Calu3 (cell line): ENCODE measurements at regions not wholly inside any gene's neighbourhood (a gene's known extent, or its start where the extent isn't known, plus 50 kb on each side); places are given as distances from the start of the nearest gene placed in this dataset.

Experiments
- BruUV-seq: library from RNA; stranded (reverse); fragments of 400-500 nt; replicated peaks from 2 replicates; lab custom pipeline; 2021; lab: Mats Ljungman, UMichigan
- CTCF ChIA-PET: fragments of 300-600 bp; sonication (Branson Sonifier 250); formaldehyde crosslinking; loops from one replicate; lab custom pipeline; 2022; ENCODE audit warnings: antibody characterized with exemption; lab: Charles Lee
- DNase-seq: peaks from one replicate; pipeline ENCODE4 v3.0.0; 2022
- H3K27ac Mint-ChIP-seq: one replicate; pipeline ENCODE4 v1.8.0; 2022; ENCODE audit warnings: mixed read lengths; ENCODE audit not compliant: unreplicated experiment
- H3K27me3 Mint-ChIP-seq: one replicate; pipeline ENCODE4 v1.8.0; 2022; ENCODE audit warnings: mixed read lengths; ENCODE audit not compliant: unreplicated experiment
- H3K36me3 Mint-ChIP-seq: one replicate; pipeline ENCODE4 v1.8.0; 2022; ENCODE audit warnings: mild to moderate bottlenecking, moderate library complexity, mixed read lengths; ENCODE audit not compliant: insufficient read depth, unreplicated experiment
- H3K4me1 Mint-ChIP-seq: one replicate; pipeline ENCODE4 v1.8.0; 2022; ENCODE audit warnings: mild to moderate bottlenecking, low read depth, mixed read lengths; ENCODE audit not compliant: unreplicated experiment
- H3K4me3 Mint-ChIP-seq: one replicate; pipeline ENCODE4 v1.8.0; 2022; ENCODE audit warnings: mild to moderate bottlenecking, low read depth, moderate library complexity, mixed read lengths; ENCODE audit not compliant: unreplicated experiment
- H3K9me3 Mint-ChIP-seq: one replicate; pipeline ENCODE4 v1.8.0; 2022; ENCODE audit warnings: low read depth, mixed read lengths; ENCODE audit not compliant: unreplicated experiment
- intact Hi-C: fragments of 100-400 bp; cut with micrococcal nuclease; formaldehyde crosslinking; loops from one replicate; pipeline ENCODE4 v1.10.0; 2022; ENCODE audit not compliant: unreplicated experiment
- TF ChIP-seq, protein P1 (sequence below): fragments of 200-600 bp; IDR thresholded peaks from one replicate; pipeline ENCODE4 v1.8.0; 2022; ENCODE audit warnings: antibody characterized with exemption; ENCODE audit not compliant: unreplicated experiment

DNA sequence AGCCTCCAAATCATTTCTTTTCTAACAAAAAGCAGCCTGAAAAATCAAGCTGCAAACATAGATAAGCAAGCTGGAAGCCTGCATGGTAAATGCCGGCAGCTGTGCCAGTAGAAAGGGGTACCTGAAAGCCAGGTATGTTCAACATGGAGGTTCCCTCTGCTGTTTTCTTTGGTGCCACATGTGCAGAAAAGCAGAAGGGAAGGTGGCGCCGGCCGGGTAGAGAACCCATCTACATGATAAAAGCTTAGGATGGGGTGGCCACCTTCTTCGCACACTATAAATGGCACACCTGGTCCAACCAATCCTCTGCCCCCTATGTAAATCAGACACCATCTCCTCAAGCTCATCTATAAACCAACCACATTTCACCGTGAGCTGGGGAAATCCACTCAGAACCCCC is 268.9 kb upstream of the IRX2 start:
- no peak for DNase-seq
- CTCF ChIA-PET, result no interaction called here
- intact Hi-C loops, result no loop called here
- no peak overlapping the region for H3K4me3 Mint-ChIP-seq
- H3K27me3 Mint-ChIP-seq, result no peaks in the 10 kb centered on the region
- no peaks in the 10 kb centered on the region for H3K36me3 Mint-ChIP-seq
- BruUV-seq, result no TSS peak
- H3K9me3 Mint-ChIP-seq, result peaks cover 8% of the 10 kb centered on the region
- H3K27ac Mint-ChIP-seq, result no peak overlapping the region
- TF ChIP-seq, protein P1, sequence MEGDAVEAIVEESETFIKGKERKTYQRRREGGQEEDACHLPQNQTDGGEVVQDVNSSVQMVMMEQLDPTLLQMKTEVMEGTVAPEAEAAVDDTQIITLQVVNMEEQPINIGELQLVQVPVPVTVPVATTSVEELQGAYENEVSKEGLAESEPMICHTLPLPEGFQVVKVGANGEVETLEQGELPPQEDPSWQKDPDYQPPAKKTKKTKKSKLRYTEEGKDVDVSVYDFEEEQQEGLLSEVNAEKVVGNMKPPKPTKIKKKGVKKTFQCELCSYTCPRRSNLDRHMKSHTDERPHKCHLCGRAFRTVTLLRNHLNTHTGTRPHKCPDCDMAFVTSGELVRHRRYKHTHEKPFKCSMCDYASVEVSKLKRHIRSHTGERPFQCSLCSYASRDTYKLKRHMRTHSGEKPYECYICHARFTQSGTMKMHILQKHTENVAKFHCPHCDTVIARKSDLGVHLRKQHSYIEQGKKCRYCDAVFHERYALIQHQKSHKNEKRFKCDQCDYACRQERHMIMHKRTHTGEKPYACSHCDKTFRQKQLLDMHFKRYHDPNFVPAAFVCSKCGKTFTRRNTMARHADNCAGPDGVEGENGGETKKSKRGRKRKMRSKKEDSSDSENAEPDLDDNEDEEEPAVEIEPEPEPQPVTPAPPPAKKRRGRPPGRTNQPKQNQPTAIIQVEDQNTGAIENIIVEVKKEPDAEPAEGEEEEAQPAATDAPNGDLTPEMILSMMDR, result no peak
- H3K4me1 Mint-ChIP-seq, result no peaks in the 10 kb centered on the region

DNA sequence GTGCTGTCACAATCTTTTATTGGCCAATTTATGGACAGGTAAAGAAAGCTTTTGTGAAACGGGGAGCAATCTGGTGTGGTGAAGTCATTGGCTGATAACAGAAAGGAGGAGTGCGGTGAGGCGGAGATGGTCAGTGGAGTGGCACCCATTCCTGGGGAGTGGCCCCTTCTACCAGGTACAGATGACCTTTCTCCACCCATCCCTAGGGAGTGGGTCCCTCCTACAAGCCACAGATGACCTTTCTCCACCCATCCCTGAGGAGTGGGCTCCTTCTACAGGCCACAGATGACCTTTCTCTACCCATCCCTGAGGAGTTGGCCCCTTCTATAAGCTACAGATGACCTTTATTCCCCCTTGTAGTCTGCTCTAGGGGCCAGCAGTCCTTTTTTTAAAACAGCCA is 267.6 kb upstream of the IRX2 start:
- H3K36me3 Mint-ChIP-seq, result no peaks in the 10 kb centered on the region
- BruUV-seq, result no TSS peak
- intact Hi-C loops, result no loop called here
- no peak overlapping the region for H3K27ac Mint-ChIP-seq
- H3K9me3 Mint-ChIP-seq, result peaks cover 8% of the 10 kb centered on the region
- no peaks in the 10 kb centered on the region for H3K27me3 Mint-ChIP-seq
- TF ChIP-seq, protein P1, result no peak
- DNase-seq, result no peak
- no peaks in the 10 kb centered on the region for H3K4me1 Mint-ChIP-seq
- no peak overlapping the region for H3K4me3 Mint-ChIP-seq
- CTCF ChIA-PET, result no interaction called here

DNA sequence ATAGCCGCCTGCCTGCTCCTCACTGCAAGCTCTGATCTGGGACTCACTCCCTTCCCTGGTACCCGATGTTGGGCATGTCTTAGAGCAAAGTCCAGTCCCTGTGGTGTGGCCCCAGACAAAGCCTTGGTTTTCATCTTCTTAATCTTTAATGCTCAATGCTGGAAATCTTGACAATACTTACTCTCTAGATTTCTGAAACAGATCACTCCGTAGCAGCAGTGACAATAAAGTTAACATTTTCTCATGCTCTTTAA is 260.2 kb upstream of the IRX2 start:
- Mint-ChIP-seq H3K4me3 (no peak overlapping the region), H3K36me3 (no peaks in the 10 kb centered on the region), H3K27me3 (no peaks in the 10 kb centered on the region), H3K4me1 (no peaks in the 10 kb centered on the region), H3K27ac (no peak overlapping the region), H3K9me3 (peaks cover 8% of the 10 kb centered on the region)
- TF ChIP-seq, protein P1, result no peak
- CTCF ChIA-PET, result no interaction called here
- intact Hi-C loops, result no loop called here
- no TSS peak for BruUV-seq
- DNase-seq, result no peak

DNA sequence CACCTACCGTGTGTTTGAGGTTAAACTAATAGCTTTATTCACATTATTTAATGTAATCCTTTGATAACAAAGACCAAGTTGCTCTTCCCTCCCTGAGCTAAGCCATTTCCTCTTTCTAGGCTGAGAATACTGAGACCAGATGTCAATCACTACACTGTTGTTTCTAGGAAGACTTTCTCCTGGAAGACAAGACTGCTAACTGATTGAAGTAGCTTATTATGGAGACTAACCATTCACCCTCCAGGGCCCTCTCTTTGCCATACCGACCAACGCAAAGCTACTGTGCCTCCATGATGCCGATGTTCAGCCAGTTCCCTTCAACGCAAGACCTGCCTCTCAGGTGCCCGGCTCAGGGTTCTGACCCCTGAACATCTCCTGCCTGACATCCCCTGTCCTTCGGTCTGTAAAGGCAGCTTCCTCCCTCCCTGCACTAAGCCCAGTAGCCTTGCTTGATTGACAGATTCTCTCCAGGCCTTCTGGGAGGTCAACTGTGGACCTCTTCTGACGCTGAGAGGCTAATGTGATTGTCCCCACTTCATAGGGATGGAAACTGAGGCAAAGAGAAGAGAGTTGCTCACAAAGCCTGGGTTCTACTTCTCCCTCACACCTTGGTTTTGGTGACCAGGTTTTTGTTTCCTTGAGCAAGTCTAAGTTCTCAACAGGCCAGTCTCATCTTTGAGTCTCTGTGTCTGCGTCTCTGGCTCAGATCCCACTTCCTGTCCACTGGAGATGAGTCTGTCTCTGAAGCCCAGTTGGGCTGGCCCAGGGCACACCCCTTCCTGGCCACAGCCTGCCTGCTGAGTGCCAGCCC is 259.7 kb upstream of the IRX2 start:
- BruUV-seq, result no TSS peak
- H3K4me1 Mint-ChIP-seq, result no peaks in the 10 kb centered on the region
- H3K36me3 Mint-ChIP-seq, result no peaks in the 10 kb centered on the region
- TF ChIP-seq, protein P1, result no peak
- intact Hi-C loops, result no loop called here
- CTCF ChIA-PET, result no interaction called here
- H3K9me3 Mint-ChIP-seq, result peaks cover 8% of the 10 kb centered on the region
- no peak overlapping the region for H3K4me3 Mint-ChIP-seq
- H3K27me3 Mint-ChIP-seq, result no peaks in the 10 kb centered on the region
- DNase-seq, result no peak
- no peak overlapping the region for H3K27ac Mint-ChIP-seq
